C4-2B (cell line): ENCODE measurements at regions not wholly inside any gene's neighbourhood (a gene's known extent, or its start where the extent isn't known, plus 50 kb on each side); places are given as distances from the start of the nearest gene placed in this dataset.

Source experiments
- CTCF ChIP-seq: fragments of 450-650 bp; conservative IDR thresholded peaks from 2 replicates; pipeline ENCODE4 v1.5.1; 2017; ENCODE audit warnings: mild to moderate bottlenecking
- ZFX ChIP-seq: fragments of 450-650 bp; IDR thresholded peaks from 2 replicates; pipeline ENCODE4 v1.6.1; 2017

GRCh38 chr2:82259551-82259950 lies 1955.0 kb upstream of the LRRTM1 start:
- TF ChIP-seq CTCF (no peak), ZFX (no peak)
